Liver (tissue), 3 donors: ENCODE measurements at regions not wholly inside any gene's neighbourhood (a gene's known extent, or its start where the extent isn't known, plus 50 kb on each side); places are given as distances from the start of the nearest gene placed in this dataset.

Experiments
- GABPA ChIP-seq, 2 donors: IDR thresholded peaks in 1 of 2; conservative IDR thresholded peaks in 1 of 2; 2 replicates each; pipeline ENCODE4 v1.6.1; 2016; ENCODE audit warnings: antibody characterized with exemption in 2 of 2, mild to moderate bottlenecking in 1 of 2, moderate library complexity in 1 of 2
- MAX ChIP-seq: IDR thresholded peaks from 2 replicates; pipeline ENCODE4 v1.6.1; 2016; ENCODE audit warnings: antibody characterized with exemption
- RAD21 ChIP-seq, 2 donors: IDR thresholded peaks; 2 replicates each; pipeline ENCODE4 v1.6.1; 2016; ENCODE audit warnings: antibody characterized with exemption in 2 of 2, mild to moderate bottlenecking in 2 of 2
- REST ChIP-seq: IDR thresholded peaks from 2 replicates; pipeline ENCODE4 v1.6.1; 2016; ENCODE audit warnings: antibody characterized with exemption, mild to moderate bottlenecking
- TAF1 ChIP-seq: conservative IDR thresholded peaks from 2 replicates; pipeline ENCODE4 v1.6.1; 2016; ENCODE audit warnings: antibody characterized with exemption, mild to moderate bottlenecking
- YY1 ChIP-seq: IDR thresholded peaks from 2 replicates; pipeline ENCODE4 v1.6.1; 2016; ENCODE audit warnings: antibody characterized with exemption, mild to moderate bottlenecking
- TF ChIP-seq, protein P1 (sequence below): fragments of 150-350 bp; IDR thresholded peaks from 2 replicates; pipeline ENCODE4 v1.5.1; 2017; ENCODE audit warnings: improper control_type of control experiment, low read depth, low read length; ENCODE audit not compliant: missing input control
- donor health status: healthy.
- donor health status: healthy.

DNA sequence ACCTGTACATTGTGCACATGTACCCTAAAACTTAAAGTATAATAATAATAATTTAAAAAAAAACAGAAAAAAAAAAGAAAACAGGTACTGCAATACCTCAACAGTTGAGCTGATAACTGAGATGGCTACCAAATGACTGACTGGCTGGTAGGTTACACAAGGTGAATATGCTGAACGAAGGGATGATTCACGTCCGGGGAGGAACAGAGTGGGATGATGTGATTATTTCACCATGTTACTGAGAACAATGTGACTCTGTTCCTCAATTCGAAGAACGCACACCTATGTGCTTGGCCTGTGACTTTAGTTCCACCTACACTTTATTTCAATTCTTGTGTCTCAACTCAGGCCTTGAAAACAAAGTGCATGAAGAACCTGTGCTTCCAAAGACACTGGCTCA is 111.7 kb downstream of the CXXC4 start:
- TF ChIP-seq, protein P1, sequence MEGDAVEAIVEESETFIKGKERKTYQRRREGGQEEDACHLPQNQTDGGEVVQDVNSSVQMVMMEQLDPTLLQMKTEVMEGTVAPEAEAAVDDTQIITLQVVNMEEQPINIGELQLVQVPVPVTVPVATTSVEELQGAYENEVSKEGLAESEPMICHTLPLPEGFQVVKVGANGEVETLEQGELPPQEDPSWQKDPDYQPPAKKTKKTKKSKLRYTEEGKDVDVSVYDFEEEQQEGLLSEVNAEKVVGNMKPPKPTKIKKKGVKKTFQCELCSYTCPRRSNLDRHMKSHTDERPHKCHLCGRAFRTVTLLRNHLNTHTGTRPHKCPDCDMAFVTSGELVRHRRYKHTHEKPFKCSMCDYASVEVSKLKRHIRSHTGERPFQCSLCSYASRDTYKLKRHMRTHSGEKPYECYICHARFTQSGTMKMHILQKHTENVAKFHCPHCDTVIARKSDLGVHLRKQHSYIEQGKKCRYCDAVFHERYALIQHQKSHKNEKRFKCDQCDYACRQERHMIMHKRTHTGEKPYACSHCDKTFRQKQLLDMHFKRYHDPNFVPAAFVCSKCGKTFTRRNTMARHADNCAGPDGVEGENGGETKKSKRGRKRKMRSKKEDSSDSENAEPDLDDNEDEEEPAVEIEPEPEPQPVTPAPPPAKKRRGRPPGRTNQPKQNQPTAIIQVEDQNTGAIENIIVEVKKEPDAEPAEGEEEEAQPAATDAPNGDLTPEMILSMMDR = no peak
- TF ChIP-seq RAD21 (IDR thresholded peaks at IDR 0.05) (no peak), MAX (no peak), TAF1 (no peak), GABPA (IDR thresholded peaks at IDR 0.05 in 1 of 2, conservative IDR thresholded peaks at IDR 0.05 in 1 of 2) (no peak), REST (no peak), YY1 (no peak)
